Right ventricle myocardium superior (tissue), 1 donor: ENCODE measurements at regions not wholly inside any gene's neighbourhood (a gene's known extent, or its start where the extent isn't known, plus 50 kb on each side); places are given as distances from the start of the nearest gene placed in this dataset.
"Not testable (repeated sequence)": the region's sequence is repeated elsewhere in the genome, so short reads cannot be mapped to it uniquely, and the experiment has no call there.

ENCODE experiments used
- ATAC-seq: fragments of 200-7000 bp; cut with Tn5 transposase; one replicate; pipeline ENCODE4 v1.9.1; 2020; ENCODE audit warnings: mild to moderate bottlenecking; ENCODE audit not compliant: poor library complexity
- DNase-seq: peaks from one replicate; pipeline ENCODE4 v3.0.0-alpha.2; 2020
- intact Hi-C: fragments of 100-400 bp; cut with DNase I; formaldehyde crosslinking; loops from one replicate; pipeline ENCODE4 v1.11.2; 2022
- donor health status: DM: no; HTN: yes; CAD: no; lungs with severe emphysema.

GRCh38 chr6:130535242-130535641 lies 169.4 kb downstream of the TMEM200A start:
- DNase-seq (no peak), ATAC-seq (no peak)
- intact Hi-C loops = no loop called here

GRCh38 chr6:130537447-130537846 lies 171.6 kb downstream of the TMEM200A start:
- no peak for DNase-seq
- intact Hi-C loops = no loop called here
- no peak for ATAC-seq

DNA sequence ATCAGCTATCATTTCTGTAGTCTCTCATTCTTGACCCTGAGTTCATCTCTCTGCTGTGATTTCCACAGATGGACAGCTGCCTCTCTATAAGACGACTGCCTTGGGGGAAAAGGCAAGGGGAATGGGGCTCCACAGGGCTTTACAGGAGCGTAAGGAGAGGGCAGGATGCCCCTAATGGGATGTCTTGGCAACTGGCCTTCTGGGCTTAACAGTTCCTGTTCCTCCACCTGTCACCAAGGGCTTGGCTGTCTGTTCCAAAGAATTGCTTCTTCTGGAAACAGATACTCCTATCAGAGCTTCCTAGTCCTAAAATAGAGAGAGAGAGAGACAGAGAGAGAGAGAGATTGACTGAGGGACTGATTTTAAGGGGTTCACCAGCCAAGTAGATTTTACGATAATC lies 181.9 kb downstream of the TMEM200A start:
- ATAC-seq = no peak
- no peak for DNase-seq
- intact Hi-C loops = no loop called here

GRCh38 chr6:130557481-130558112 lies 191.8 kb downstream of the TMEM200A start:
- DNase-seq = no peak
- ATAC-seq = no peak
- intact Hi-C loops = no loop called here

DNA sequence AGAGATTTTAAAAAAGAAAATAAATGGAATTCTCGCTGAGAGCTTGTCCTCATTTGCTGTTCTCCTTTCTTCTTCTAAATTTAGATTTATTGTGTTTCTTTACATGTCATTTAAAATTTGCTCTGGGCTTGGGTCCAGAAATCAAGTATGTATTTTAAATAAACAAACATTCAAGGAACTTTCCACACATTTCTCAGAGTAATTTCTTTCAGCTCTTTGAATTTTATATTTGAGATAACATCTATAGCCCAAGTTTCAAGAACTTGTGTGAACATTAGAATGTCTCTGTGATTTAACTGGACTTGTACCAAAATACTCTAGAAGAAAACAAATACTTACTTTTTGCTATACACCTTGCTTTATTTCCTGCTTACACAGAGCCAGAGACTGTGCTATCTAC lies 192.3 kb downstream of the TMEM200A start:
- ATAC-seq = no peak
- intact Hi-C loops = no loop called here
- DNase-seq = no peak

DNA sequence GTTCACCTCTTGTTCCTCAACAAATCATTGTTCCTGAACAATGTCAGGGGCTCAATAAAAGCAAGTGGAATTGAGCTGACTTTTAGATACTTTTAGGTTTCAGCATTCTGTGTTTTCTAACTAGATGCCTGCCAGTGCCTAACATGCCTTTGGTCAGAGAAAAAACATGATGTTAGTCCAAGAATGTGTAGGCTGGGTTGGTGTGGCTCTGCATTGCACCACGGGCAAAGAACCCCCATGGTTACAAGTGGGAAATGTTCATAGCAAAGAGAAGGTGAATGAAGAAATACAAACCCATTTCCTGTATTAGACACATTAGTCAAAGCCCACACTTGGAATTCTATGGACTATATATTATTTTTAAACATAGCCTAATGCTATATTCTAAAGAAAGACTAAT lies 193.3 kb downstream of the TMEM200A start:
- DNase-seq = no peak
- intact Hi-C loops = no loop called here
- ATAC-seq = no peak

- DNase-seq (no peak), ATAC-seq (no peak)
- intact Hi-C loops = no loop called here
These were observed 194.4 kb downstream of the TMEM200A start for GRCh38 chr6:130560231-130560630.

DNA sequence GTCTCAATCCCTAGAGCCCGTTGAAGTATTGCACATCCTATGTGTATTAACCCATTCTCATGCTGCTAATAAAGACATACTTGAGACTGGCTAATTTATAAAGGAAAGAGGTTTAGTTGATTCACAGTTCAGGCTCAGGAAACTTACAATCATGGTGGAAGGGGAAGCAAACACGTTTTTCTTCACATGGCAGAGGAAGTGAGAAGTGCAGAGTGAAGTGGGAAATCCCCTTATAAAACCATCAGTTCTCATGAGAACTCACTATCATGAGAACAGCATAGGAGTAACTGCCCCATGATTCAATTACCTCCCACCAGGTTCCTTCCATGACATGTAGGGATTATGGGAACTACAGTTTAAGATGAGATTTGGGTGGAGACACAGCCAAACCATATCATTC lies 195.3 kb downstream of the TMEM200A start:
- intact Hi-C loops, DNase-seq, ATAC-seq: not testable (repeated sequence)

DNA sequence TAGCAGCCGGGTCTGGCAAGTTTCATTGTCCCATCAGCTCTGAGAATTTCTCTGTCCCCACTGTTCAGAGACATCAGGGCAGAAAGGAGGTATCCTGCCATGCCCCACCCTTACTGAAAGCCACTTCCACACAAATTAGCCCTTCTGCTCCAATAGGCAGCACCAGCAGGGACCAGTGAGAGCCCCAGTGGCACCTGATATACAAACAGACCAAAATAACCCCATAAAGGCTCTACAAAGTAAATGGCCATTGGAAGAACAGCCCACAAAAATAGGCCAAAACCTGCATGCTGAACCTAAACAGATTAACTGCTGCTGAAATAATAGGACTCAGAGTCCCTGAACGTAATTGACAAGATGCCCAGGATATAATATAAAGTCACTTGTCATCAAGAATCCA lies 199.9 kb downstream of the TMEM200A start:
- DNase-seq (no peak), ATAC-seq (no peak)
- intact Hi-C loops = no loop called here

DNA sequence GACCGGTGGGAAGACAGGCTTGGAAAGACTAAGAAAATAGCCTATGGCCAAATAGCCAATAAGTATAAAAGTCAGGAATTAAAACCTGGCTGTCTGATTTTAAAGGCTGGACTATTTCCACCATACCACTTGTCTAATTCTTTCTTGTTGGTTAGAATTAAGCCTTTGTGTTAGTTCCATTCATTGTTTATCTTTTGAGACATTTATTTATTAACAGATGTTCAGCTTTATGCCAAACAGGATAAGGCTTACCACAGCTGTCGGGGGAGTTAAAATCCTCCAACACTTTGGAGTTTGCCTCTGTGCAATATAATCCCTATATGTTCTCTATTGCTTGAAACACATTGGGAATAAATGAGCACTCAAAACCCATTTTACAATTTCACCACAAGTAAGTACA lies 208.3 kb downstream of the TMEM200A start:
- DNase-seq = no peak
- no peak for ATAC-seq
- intact Hi-C loops = no loop called here

DNA sequence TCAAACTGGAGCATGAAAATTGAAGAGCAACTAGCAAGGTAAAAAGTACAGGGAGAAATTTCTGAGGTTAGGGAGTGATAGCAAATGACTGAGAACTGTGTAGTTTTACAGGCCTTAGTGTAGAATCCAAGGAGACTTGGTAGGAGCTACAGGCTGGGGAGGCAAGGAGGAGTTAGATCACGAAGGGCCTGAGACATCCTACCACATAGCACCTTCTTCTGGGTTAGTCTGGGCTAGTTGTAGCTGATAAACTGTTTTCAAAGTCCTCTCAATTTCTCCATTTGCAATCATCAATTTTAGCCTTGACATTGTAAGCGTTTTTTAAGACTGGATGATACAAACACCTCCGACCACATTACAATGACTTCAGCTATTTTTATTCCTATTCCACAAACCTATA lies 209.7 kb downstream of the TMEM200A start:
- DNase-seq = no peak
- intact Hi-C loops = no loop called here
- no peak for ATAC-seq

DNA sequence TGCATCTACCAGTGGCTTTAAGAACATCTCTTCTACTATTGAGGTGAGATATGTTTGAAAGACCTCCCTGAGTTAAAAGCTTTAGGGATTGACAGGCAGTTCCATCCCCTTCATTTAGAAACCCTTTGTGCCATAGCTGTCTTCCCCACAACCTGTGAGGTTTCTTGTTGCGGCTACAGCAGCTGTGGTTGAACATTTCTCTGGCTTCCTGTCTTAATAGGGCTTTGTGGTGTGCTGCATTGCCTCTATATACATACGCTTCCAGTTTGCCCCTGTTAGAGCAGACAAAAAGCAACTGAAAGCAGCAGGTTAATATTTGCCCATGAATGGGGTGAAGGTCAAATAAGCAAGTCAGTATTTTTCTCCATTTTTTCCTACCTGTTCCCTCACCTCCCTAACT lies 210.2 kb downstream of the TMEM200A start:
- no peak for DNase-seq
- ATAC-seq = no peak
- intact Hi-C loops = no loop called here

- ATAC-seq = no peak
- intact Hi-C loops = no loop called here
- no peak for DNase-seq
These were observed 211.5 kb downstream of the TMEM200A start for GRCh38 chr6:130577178-130577919.

DNA sequence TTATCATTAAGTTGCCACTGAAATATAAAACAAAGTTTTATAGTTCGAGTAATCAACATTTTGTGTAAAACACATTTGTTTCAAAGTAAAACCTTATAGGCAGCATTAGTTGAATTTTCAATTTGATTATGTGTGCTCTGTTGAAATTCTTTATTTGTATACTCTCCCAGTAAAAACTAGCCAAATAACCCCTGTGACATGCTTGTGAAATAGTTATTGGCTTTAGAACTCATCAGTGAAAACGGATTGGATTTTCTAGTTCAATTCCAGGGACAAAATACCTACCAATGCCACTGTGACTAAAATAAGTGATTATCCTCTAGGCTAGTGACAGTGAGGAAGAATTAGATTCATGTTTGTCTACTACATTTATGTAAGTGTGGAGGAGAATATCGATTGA lies 212.9 kb downstream of the TMEM200A start:
- intact Hi-C loops = no loop called here
- no peak for ATAC-seq
- DNase-seq = no peak

DNA sequence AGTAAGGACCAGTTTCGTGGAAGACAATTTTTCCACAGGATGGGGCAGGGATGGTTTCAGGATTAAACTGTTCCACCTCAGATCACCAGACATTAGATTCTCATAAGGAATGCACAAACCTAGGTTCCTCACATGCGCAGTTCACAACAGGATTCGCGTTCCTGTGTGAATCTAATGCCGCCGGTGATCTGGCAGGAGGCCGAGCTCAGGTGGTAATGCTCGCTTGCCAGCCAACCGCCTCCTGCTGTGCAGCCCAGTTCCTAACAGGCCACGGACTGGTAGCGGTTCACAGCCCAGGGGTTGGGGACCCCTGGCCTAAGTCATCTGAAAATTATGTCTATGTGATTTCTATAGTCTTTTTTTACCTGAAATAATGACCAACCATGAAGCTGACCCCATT lies 217.5 kb downstream of the TMEM200A start:
- intact Hi-C loops = no loop called here
- ATAC-seq (no peak), DNase-seq (no peak)

GRCh38 chr6:130585587-130585986 lies 219.8 kb downstream of the TMEM200A start:
- intact Hi-C loops = no loop called here
- DNase-seq = no peak

DNA sequence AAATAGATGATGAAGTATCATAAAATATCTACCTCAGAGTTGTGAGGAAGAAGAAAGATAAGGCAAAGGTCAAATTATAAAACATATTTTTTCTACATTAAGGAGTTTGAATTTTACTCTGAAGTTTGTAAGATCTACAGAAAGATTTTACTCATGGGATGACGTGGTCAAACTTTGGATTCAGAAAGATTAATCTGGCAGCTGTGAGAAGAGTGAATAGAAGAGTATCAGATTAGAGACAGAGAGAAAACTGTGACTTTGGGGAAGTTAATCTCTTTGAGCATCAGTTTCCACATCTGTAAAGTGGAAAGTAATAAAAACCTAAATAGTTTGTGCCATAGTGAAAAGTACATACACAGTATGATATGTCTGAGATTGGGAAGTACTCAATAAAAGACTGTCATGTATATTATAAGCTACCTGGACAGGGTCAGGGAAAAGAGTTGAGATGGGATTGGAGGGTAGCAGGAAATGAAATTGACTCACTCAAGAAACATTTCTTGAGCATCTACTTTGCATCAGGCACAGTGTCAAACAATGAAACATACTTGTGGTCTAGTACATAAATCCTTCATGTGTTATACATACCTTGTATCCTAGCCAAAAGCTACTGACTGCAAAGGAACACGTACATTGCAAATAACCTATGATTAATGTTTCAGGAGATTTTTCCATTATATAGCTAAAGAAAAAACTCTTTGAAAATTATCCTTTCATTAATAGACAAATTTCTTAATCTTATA lies 222.1 kb downstream of the TMEM200A start:
- intact Hi-C loops = no loop called here
- DNase-seq = no peak

More at GRCh38 chr6:130585587-130585986, 219.8 kb downstream of the TMEM200A start:
- ATAC-seq = no peak

DNA sequence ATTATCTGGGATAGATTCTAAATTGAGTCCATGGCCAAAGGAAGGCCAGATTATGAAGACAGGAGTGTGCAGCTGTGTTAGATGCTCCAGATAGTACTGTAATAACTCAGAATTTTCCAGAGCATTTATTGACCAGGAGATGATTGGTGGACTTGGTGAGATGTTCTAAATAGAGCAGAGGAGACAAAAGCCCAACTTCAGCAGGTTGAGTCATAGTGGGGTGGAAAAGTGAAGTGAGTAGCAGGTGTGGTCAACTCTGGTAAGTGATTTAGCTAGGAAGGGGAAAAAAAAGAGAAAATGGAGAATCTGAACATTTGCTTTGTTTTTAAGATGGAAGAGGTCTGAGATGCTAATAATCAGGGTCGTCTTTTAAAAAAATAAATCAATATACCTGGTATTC lies 227.4 kb downstream of the TMEM200A start:
- intact Hi-C loops = no loop called here
- ATAC-seq = no peak
- DNase-seq = no peak

More for the DNA sequence above, 222.1 kb downstream of the TMEM200A start:
- no peak for ATAC-seq

GRCh38 chr6:130593948-130594347 lies 228.1 kb downstream of the TMEM200A start:
- DNase-seq = no peak
- no peak for ATAC-seq
- intact Hi-C loops = no loop called here
